Uterus (tissue), 3 donors: ENCODE measurements at regions not wholly inside any gene's neighbourhood (a gene's known extent, or its start where the extent isn't known, plus 50 kb on each side); places are given as distances from the start of the nearest gene placed in this dataset.
"Not testable (repeated sequence)": the region's sequence is repeated elsewhere in the genome, so short reads cannot be mapped to it uniquely, and the experiment has no call there.

Experiments used
- DNase-seq, 2 donors: peaks; one replicate each; pipeline ENCODE4 v3.0.0-alpha.2; 2019 to 2020
- H3K27ac ChIP-seq, 2 donors: fragments of 200-600 bp; sonication (generic); 1 replicate in 1 of 2; 2 replicates in 1 of 2; pipeline ENCODE4 v1.5.1; 2016 to 2018
- H3K27me3 ChIP-seq, 2 donors: fragments of 200-600 bp; sonication (generic); one replicate each; pipeline ENCODE4 v1.5.1; 2018 to 2019; ENCODE audit warnings: control low read depth in 1 of 2
- H3K36me3 ChIP-seq, 2 donors: fragments of 200-600 bp; sonication (generic); one replicate each; pipeline ENCODE4 v1.5.1; 2019; ENCODE audit warnings: control low read depth in 1 of 2
- H3K4me1 ChIP-seq, 2 donors: fragments of 200-600 bp; sonication (generic); one replicate each; pipeline ENCODE4 v1.5.1; 2018 to 2019; ENCODE audit warnings: control low read depth in 1 of 2
- H3K4me3 ChIP-seq, 2 donors: fragments of 200-600 bp; sonication (generic); 1 replicate in 1 of 2; 2 replicates in 1 of 2; pipeline ENCODE4 v1.5.1; 2018 to 2019; ENCODE audit warnings: mild to moderate bottlenecking in 1 of 2
- H3K9me3 ChIP-seq, 2 donors: fragments of 200-600 bp; sonication (generic); one replicate each; pipeline ENCODE4 v1.5.1; 2019; ENCODE audit warnings: control low read depth in 1 of 2
- POLR2A ChIP-seq, 2 donors: fragments of 450-650 bp; IDR thresholded peaks; one replicate each; pipeline ENCODE4 v1.6.1; 2016; ENCODE audit warnings: antibody characterized with exemption in 2 of 2, mild to moderate bottlenecking in 1 of 2, moderate library complexity in 1 of 2
- intact Hi-C: fragments of 100-400 bp; cut with DNase I; formaldehyde crosslinking; loops from one replicate; pipeline ENCODE4 v1.15.1; 2023; ENCODE audit warnings: low total_unique reads
- TF ChIP-seq, protein P1 (sequence below), 4 experiments: fragments of 200-600 bp in 2 of 4; fragments of 450-650 bp in 2 of 4; sonication (generic) in 2 of 4; IDR thresholded peaks; one replicate each; pipeline ENCODE4 v1.5.1; 2016 to 2019; ENCODE audit warnings: antibody characterized with exemption in 4 of 4, mild to moderate bottlenecking in 2 of 4, moderate library complexity in 1 of 4
- donor health status: DM: yes; HTN: yes; CAD: no.

DNA sequence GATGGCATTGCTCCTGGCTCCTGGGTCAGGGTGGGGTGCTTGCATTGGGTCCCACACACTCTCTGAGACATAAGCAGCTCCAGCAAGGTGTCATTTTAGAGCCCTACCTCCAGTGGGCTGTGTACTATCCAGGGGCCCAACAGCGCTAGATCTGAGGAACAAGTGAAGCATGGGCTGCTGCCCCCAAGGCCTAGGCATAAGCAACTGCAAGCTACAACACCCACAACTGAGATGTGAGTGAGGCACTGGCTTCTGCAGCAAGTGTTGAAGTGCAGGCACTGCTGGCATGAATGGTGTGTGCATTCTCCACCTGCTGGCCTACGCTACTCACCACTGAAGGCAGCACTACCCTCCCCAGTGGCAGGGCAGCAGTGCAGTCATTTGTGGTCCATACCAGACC, 81.0 kb upstream of the STK39 start:
- no peak for TF ChIP-seq POLR2A (IDR thresholded peaks at IDR 0.05)
- TF ChIP-seq, protein P1, sequence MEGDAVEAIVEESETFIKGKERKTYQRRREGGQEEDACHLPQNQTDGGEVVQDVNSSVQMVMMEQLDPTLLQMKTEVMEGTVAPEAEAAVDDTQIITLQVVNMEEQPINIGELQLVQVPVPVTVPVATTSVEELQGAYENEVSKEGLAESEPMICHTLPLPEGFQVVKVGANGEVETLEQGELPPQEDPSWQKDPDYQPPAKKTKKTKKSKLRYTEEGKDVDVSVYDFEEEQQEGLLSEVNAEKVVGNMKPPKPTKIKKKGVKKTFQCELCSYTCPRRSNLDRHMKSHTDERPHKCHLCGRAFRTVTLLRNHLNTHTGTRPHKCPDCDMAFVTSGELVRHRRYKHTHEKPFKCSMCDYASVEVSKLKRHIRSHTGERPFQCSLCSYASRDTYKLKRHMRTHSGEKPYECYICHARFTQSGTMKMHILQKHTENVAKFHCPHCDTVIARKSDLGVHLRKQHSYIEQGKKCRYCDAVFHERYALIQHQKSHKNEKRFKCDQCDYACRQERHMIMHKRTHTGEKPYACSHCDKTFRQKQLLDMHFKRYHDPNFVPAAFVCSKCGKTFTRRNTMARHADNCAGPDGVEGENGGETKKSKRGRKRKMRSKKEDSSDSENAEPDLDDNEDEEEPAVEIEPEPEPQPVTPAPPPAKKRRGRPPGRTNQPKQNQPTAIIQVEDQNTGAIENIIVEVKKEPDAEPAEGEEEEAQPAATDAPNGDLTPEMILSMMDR (IDR thresholded peaks at IDR 0.05) = no peak

DNA sequence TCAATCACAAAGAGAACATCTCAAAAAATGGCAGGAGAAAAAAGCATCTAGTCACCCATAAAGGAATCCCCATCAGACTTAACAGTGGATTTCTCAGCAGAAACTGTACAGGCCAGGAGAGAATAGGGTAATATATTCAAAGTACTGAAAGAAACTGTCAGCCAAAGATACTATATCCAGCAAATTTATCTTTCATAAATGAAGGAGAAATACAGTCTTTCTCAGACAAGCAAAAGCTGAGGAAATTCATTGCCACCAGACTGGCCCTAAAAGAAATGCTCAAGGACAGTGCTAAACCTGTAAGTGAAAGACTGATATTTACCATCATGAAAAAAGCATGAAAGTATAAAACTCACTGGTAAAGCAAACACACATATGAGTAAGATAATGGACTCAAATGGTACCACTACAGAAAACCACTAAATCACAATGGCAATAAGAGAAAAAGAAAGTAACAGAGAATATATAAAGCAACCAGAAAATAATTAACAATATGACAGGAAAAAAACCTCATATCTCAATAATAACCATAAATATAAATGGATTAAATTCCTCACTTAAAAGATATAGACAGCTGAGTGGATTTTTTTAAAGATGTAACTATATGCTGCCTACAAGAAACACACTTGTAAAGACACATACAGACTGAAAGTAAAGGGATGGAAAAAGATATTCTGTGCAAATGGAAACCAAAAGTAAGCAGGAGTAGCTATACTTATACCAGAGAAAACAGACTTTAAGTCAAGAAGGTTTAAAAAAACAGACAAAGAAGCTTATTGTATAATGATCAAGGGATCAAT, 83.4 kb upstream of the STK39 start:
- DNase-seq = no peak
- Histone ChIP-seq H3K27me3 (no peaks in the 10 kb centered on the region), H3K4me3 (no peak overlapping the region), H3K27ac (no peak overlapping the region), H3K4me1 (no peaks in the 10 kb centered on the region), H3K9me3 (no peaks in the 10 kb centered on the region), H3K36me3 (no peaks in the 10 kb centered on the region)
- TF ChIP-seq, protein P1 (IDR thresholded peaks at IDR 0.05) = no peak
- TF ChIP-seq POLR2A (IDR thresholded peaks at IDR 0.05) = no peak
- intact Hi-C loops = no loop called here

More for the DNA sequence above, 81.0 kb upstream of the STK39 start:
- DNase-seq = no peak
- H3K9me3 ChIP-seq = no peaks in the 10 kb centered on the region
- H3K27ac ChIP-seq = no peak overlapping the region
- H3K36me3 ChIP-seq = no peaks in the 10 kb centered on the region
- H3K4me1 ChIP-seq = no peaks in the 10 kb centered on the region
- H3K27me3 ChIP-seq = no peaks in the 10 kb centered on the region
- intact Hi-C loops = no loop called here
- H3K4me3 ChIP-seq = no peak overlapping the region

DNA sequence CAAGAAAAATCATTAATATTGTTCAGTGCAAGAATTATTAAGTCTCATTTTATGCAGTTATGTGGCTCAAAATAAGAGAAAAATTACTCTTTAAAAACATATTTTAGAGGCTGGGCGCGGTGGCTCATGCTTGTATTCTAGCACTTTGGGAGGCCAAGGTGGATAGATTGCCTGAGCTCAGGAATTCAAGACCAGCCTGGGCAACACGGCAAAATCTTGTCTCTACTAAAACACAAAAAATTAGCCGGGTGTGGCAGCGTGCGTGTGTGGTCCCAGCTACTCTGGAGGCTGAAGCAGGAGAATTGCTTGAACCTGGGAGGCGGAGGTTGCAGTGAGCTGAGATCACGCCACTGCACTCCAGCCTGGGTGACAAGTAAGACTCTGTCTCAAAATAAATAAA, 87.9 kb upstream of the STK39 start:
- H3K4me3 ChIP-seq, H3K27ac ChIP-seq, DNase-seq, H3K27me3 ChIP-seq, intact Hi-C loops, H3K4me1 ChIP-seq, H3K36me3 ChIP-seq, H3K9me3 ChIP-seq: not testable (repeated sequence)

DNA sequence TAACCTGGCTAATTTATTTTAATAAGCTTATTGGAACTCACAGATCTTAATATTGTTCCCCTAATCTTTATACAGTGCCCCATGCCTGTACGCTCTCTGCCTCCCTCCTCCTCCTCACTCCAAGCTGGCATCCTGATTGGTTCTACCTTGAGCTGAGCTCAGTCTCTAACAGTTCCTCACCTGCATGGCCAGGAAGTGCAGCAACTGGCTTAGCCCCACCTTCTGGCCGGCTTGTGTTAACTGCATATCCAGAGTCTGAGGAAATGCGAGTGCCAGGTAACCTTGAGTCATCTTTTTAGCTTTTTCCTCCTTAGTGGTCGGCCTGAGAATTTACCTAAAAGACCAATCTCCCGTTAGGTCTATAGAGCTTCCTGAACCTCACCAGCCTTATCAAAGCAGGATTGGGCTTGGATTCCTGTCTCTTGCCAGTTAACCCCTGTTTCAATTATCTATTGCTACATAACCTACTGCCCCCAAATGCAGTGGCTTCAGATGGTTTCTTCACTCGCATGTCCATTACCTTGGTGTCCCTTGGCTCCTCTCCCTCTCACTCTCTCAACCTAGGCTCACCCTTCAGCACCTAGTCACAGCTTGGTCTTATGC, 89.5 kb upstream of the STK39 start:
- Histone ChIP-seq H3K27me3 (no peaks in the 10 kb centered on the region), H3K27ac (no peak overlapping the region), H3K4me1 (no peaks in the 10 kb centered on the region), H3K9me3 (no peaks in the 10 kb centered on the region), H3K36me3 (no peaks in the 10 kb centered on the region), H3K4me3 (no peak overlapping the region)
- no peak for TF ChIP-seq POLR2A (IDR thresholded peaks at IDR 0.05)
- TF ChIP-seq, protein P1 (IDR thresholded peaks at IDR 0.05) = no peak
- no peak for DNase-seq
- intact Hi-C loops = no loop called here

DNA sequence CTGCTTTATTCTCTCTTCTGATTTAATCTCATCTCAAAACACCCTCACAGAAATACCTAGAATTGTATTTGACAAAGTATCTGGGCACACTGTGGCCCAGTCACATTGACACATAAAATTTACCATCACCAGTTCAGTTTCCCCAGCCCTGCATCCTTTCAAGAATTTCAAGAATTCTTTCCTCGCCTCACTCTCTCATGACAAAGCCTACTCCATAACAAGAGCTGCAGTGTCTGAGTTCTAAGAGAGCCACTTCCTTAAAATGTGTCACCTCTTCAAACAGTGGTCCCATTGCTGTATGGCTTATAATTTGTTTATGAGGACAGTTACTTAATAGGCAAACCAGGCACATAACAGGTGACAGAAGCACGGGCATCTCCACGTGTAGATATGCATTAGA, 90.9 kb upstream of the STK39 start:
- Histone ChIP-seq H3K9me3 (no peaks in the 10 kb centered on the region), H3K36me3 (no peaks in the 10 kb centered on the region), H3K27ac (no peak overlapping the region), H3K27me3 (no peaks in the 10 kb centered on the region), H3K4me3 (no peak overlapping the region), H3K4me1 (no peaks in the 10 kb centered on the region)
- DNase-seq = no peak
- no peak for TF ChIP-seq POLR2A (IDR thresholded peaks at IDR 0.05)
- TF ChIP-seq, protein P1 (IDR thresholded peaks at IDR 0.05) = no peak
- intact Hi-C loops = no loop called here
